ENCODE measurements at regions not wholly inside any gene's neighbourhood (a gene's known extent, or its start where the extent isn't known, plus 50 kb on each side); places are given as distances from the start of the nearest gene placed in this dataset.

DNA sequence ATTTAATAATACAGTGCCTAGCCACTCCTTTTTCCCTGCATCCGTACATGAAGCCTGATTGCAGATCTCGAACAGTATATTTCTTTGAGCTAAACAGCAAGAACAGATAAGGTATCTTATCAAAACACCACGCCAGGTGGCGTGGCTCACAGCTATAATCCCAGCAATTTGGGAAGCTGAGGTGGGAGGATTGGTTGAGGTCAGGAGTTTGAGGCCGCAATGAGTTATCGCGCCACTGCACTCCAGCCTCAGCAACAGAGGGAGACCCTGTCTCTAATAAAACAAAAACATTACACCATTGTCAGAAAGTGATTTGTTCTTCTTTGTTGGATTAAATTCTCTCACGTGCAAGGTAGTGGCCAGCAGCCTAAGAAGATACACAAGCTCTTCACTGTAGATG, 291.2 kb upstream of the DMRT1 start:
- TF ChIP-seq POLR2AphosphoS5 (IDR thresholded peaks at IDR 0.05; ENCODE audit: low read depth, low read length) (no peak), POLR2A (IDR thresholded peaks at IDR 0.05; ENCODE audit: low read depth, low read length) (no peak), TAF1 (IDR thresholded peaks at IDR 0.05; ENCODE audit: low read depth, low read length) (no peak), POU2F2 (IDR thresholded peaks at IDR 0.05; ENCODE audit: low read depth, low read length) (no peak)

Measured in GM12891 (cell line).